ENCODE measurements at regions not wholly inside any gene's neighbourhood (a gene's known extent, or its start where the extent isn't known, plus 50 kb on each side); places are given as distances from the start of the nearest gene placed in this dataset.

GRCh38 chr1:99110140-99111041, 105.7 kb upstream of the PLPPR5 start:
- no peak overlapping the region for H3K9ac ChIP-seq
- no peak for TF ChIP-seq CTCF (IDR thresholded peaks at IDR 0.05)
- H3K9me3 ChIP-seq (ENCODE audit: control insufficient read depth, low read length) = no peaks in the 10 kb centered on the region

GRCh38 chr1:99115231-99115630, 110.6 kb upstream of the PLPPR5 start:
- no peak for TF ChIP-seq CTCF (IDR thresholded peaks at IDR 0.05)
- Histone ChIP-seq H3K9me3 (ENCODE audit: control insufficient read depth, low read length) (no peaks in the 10 kb centered on the region), H2AFZ (no peak overlapping the region), H3K27me3 (ENCODE audit: control insufficient read depth, insufficient read depth, low read length) (no peaks in the 10 kb centered on the region), H3K36me3 (ENCODE audit: control insufficient read depth, insufficient read depth, low read length) (no peaks in the 10 kb centered on the region), H3K9ac (no peak overlapping the region), H3K79me2 (no peaks in the 10 kb centered on the region), H3K4me1 (no peaks in the 10 kb centered on the region), H3K27ac (no peak overlapping the region), H3K4me3 (ENCODE audit: low read depth, low read length) (no peak overlapping the region), H3K4me2 (ENCODE audit: low read length) (no peak overlapping the region)

More at GRCh38 chr1:99110140-99111041, 105.7 kb upstream of the PLPPR5 start:
- H3K79me2 ChIP-seq = no peaks in the 10 kb centered on the region
- H3K27ac ChIP-seq = no peak overlapping the region
- H2AFZ ChIP-seq = no peak overlapping the region
- H3K27me3 ChIP-seq (ENCODE audit: control insufficient read depth, insufficient read depth, low read length) = no peaks in the 10 kb centered on the region
- H3K4me2 ChIP-seq (ENCODE audit: low read length) = no peak overlapping the region
- H3K4me3 ChIP-seq (ENCODE audit: low read depth, low read length) = no peak overlapping the region
- no peaks in the 10 kb centered on the region for H3K36me3 ChIP-seq (ENCODE audit: control insufficient read depth, insufficient read depth, low read length)
- no peaks in the 10 kb centered on the region for H3K4me1 ChIP-seq

- H3K9me3 ChIP-seq (ENCODE audit: control insufficient read depth, low read length) = no peaks in the 10 kb centered on the region
- no peaks in the 10 kb centered on the region for H3K79me2 ChIP-seq
- no peak overlapping the region for H3K4me3 ChIP-seq (ENCODE audit: low read depth, low read length)
- H3K36me3 ChIP-seq (ENCODE audit: control insufficient read depth, insufficient read depth, low read length) = no peaks in the 10 kb centered on the region
- no peak overlapping the region for H3K4me2 ChIP-seq (ENCODE audit: low read length)
- H3K27ac ChIP-seq = no peak overlapping the region
- no peaks in the 10 kb centered on the region for H3K27me3 ChIP-seq (ENCODE audit: control insufficient read depth, insufficient read depth, low read length)
- no peak overlapping the region for H2AFZ ChIP-seq
- no peaks in the 10 kb centered on the region for H3K4me1 ChIP-seq
- H3K9ac ChIP-seq = no peak overlapping the region
- TF ChIP-seq CTCF (IDR thresholded peaks at IDR 0.05) = no peak
Measured at GRCh38 chr1:99119188-99119587, 114.5 kb upstream of the PLPPR5 start.

- Histone ChIP-seq H3K79me2 (no peaks in the 10 kb centered on the region), H3K4me2 (ENCODE audit: low read length) (no peak overlapping the region), H3K9ac (no peak overlapping the region), H3K4me3 (ENCODE audit: low read depth, low read length) (no peak overlapping the region), H3K9me3 (ENCODE audit: control insufficient read depth, low read length) (no peaks in the 10 kb centered on the region), H3K27ac (no peak overlapping the region), H3K36me3 (ENCODE audit: control insufficient read depth, insufficient read depth, low read length) (no peaks in the 10 kb centered on the region), H2AFZ (no peak overlapping the region), H3K4me1 (no peaks in the 10 kb centered on the region), H3K27me3 (ENCODE audit: control insufficient read depth, insufficient read depth, low read length) (no peaks in the 10 kb centered on the region)
- no peak for TF ChIP-seq CTCF (IDR thresholded peaks at IDR 0.05)
Measured at GRCh38 chr1:99122039-99122438, 117.4 kb upstream of the PLPPR5 start.

- H3K4me1 ChIP-seq = no peaks in the 10 kb centered on the region
- H3K4me2 ChIP-seq (ENCODE audit: low read length) = no peak overlapping the region
- no peaks in the 10 kb centered on the region for H3K79me2 ChIP-seq
- H3K9me3 ChIP-seq (ENCODE audit: control insufficient read depth, low read length) = no peaks in the 10 kb centered on the region
- no peak overlapping the region for H3K27ac ChIP-seq
- H3K36me3 ChIP-seq (ENCODE audit: control insufficient read depth, insufficient read depth, low read length) = no peaks in the 10 kb centered on the region
- H2AFZ ChIP-seq = no peak overlapping the region
- H3K27me3 ChIP-seq (ENCODE audit: control insufficient read depth, insufficient read depth, low read length) = no peaks in the 10 kb centered on the region
- TF ChIP-seq CTCF (IDR thresholded peaks at IDR 0.05) = no peak
- H3K9ac ChIP-seq = no peak overlapping the region
- H3K4me3 ChIP-seq (ENCODE audit: low read depth, low read length) = no peak overlapping the region
Measured at GRCh38 chr1:99123936-99124335, 119.3 kb upstream of the PLPPR5 start.
